HG02943 (cell line): ENCODE measurements at regions not wholly inside any gene's neighbourhood (a gene's known extent, or its start where the extent isn't known, plus 50 kb on each side); places are given as distances from the start of the nearest gene placed in this dataset.
A peak's percentile ranks its signal among the peaks of the same experiment; 100 is the strongest.

Source experiments
- ATAC-seq: cut with Tn5 transposase; IDR thresholded peaks from one replicate; pipeline ENCODE4 v1.9.1; 2021; ENCODE audit warnings: mild to moderate bottlenecking, low read depth, moderate library complexity; ENCODE audit not compliant: unreplicated experiment

DNA sequence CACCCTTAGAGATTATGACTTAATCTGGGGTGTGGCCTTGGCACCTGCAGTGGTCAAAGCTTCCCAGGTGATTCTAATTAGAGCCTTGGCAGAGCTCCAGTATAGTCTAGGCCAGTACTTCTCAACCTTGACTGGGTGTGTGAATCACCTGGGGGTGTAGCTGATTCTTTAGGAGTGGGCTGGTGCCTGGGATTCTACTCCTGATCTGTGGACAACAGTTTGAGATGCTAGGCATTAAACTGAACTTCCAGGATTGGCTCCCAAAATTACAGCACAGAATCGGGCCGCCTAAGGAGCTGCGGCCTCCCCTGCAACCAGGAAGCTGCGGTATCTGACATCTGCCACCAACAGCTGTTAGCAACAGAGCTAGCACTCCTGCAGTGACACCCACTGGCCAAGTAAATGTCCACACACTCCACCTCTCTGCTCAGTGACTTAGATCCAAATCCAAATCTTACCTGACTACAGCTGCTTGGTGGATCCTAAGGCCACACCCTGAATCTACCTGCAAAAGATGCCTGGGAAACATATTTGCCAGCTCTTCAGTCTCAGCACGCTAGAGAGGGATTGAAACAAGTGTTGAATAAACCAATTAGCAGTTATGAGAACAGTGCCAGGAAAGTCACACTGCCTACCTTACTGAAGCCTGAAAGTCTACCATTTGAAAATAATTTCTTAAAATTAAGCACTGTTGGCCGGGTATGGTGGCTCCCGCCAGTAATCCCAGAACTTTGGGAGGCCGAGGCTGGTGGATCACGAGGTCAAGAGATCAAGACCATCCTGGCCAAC is 126.7 kb downstream of the UNC5CL start:
- peak; percentile 95 for ATAC-seq

GRCh38 chr6:40910260-40910893 is 128.6 kb downstream of the UNC5CL start:
- ATAC-seq, result no peak

GRCh38 chr6:40909811-40910210 is 129.2 kb downstream of the UNC5CL start:
- no peak for ATAC-seq

- ATAC-seq, result no peak
Observed at GRCh38 chr6:40907198-40907701, 131.8 kb downstream of the UNC5CL start.

- no peak for ATAC-seq
Observed at GRCh38 chr6:40906759-40907158, 132.3 kb downstream of the UNC5CL start.

GRCh38 chr6:40904583-40905194 is 134.3 kb downstream of the UNC5CL start:
- ATAC-seq, result no peak

GRCh38 chr6:40903456-40903855 is 135.6 kb downstream of the UNC5CL start:
- no peak for ATAC-seq

- ATAC-seq, result no peak
Observed at GRCh38 chr6:40901322-40902055, 137.5 kb downstream of the UNC5CL start.

GRCh38 chr6:40900791-40901190 is 138.2 kb downstream of the UNC5CL start:
- no peak for ATAC-seq

DNA sequence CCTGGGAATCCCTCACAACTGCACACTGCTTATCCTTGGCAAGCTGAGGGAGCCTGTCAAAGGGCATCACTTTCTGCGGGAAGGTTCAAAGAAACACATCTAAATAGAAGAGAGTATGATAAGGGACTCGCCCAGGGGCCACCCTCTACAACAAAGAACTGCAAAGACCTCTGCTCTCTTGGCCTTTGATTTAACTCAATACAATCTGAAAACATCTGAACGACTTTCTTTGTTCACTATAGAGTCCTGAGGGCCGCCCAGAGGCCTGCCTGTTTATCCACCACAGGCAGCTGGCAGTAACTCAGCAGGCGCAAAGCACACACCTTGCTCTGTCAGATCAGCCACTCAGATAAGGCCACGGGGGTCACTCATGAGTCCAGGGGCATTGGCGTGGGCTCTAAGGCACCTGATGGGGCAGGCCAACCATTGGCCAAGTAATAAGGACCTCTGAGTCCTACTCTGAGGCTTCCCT is 139.3 kb downstream of the UNC5CL start:
- no peak for ATAC-seq

- no peak for ATAC-seq
Observed at GRCh38 chr6:40898073-40898472, 140.9 kb downstream of the UNC5CL start.

GRCh38 chr6:40897390-40898003 is 141.5 kb downstream of the UNC5CL start:
- ATAC-seq, result no peak

- ATAC-seq, result no peak
Observed at GRCh38 chr6:40896696-40897095, 142.3 kb downstream of the UNC5CL start.

GRCh38 chr6:40894962-40895799 is 143.8 kb downstream of the UNC5CL start:
- no peak for ATAC-seq

DNA sequence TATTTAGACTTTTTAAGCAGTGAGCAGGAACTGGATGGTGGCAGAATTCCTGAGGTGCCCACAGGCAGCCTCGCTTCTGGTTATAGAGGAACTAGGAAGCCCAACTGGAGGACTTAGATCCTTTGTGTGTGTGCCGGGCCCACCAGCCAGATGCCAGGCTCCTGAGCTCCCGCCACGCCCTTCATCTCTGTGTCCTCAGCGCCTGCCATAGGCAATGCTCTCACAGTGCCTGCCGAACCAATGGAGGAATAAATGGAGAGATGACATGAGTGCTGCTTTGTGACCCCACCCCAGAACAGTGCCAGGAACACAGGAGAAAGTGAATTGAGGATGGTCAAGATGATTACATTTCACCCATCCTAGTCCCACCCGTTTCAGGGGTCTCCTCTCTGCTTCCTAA is 146.0 kb downstream of the UNC5CL start:
- no peak for ATAC-seq

GRCh38 chr6:40892223-40892622 is 146.8 kb downstream of the UNC5CL start:
- no peak for ATAC-seq

- no peak for ATAC-seq
Observed at GRCh38 chr6:40891686-40892085, 147.3 kb downstream of the UNC5CL start.

GRCh38 chr6:40891131-40891530 is 147.9 kb downstream of the UNC5CL start:
- no peak for ATAC-seq

GRCh38 chr6:40889137-40889832 is 149.7 kb downstream of the UNC5CL start:
- no peak for ATAC-seq
